HUES64 (cell line): ENCODE measurements at regions not wholly inside any gene's neighbourhood (a gene's known extent, or its start where the extent isn't known, plus 50 kb on each side); places are given as distances from the start of the nearest gene placed in this dataset.

Source experiments
- H3K27ac ChIP-seq: 2 replicates; pipeline ENCODE4 v1.7.0; 2013; ENCODE audit warnings: low read depth, low read length, inconsistent platforms
- H3K27me3 ChIP-seq: 2 replicates; pipeline ENCODE4 v1.6.1; 2013; ENCODE audit warnings: mild to moderate bottlenecking, low read length; ENCODE audit not compliant: insufficient read depth
- H3K36me3 ChIP-seq: 2 replicates; pipeline ENCODE4 v1.6.1; 2013; ENCODE audit warnings: mild to moderate bottlenecking, low read length; ENCODE audit not compliant: insufficient read depth
- H3K4me1 ChIP-seq: 2 replicates; pipeline ENCODE4 v1.6.1; 2013; ENCODE audit warnings: mild to moderate bottlenecking, low read length, moderate library complexity; ENCODE audit not compliant: insufficient read depth
- H3K4me3 ChIP-seq: 2 replicates; pipeline ENCODE4 v1.5.1; 2013; ENCODE audit warnings: mild to moderate bottlenecking, low read length, moderate library complexity
- H3K9ac ChIP-seq: 2 replicates; pipeline ENCODE4 v1.6.1; 2013; ENCODE audit warnings: mild to moderate bottlenecking, low read depth, low read length
- H3K9me3 ChIP-seq: 2 replicates; pipeline ENCODE4 v1.6.1; 2013; ENCODE audit warnings: low read depth, low read length; ENCODE audit not compliant: insufficient read depth
- WGBS: fragments of 150-250, 120-280 bp; methylation state at CpG from one replicate; pipeline ENCODE4 v1.1.7; 2013; ENCODE audit warnings: missing lambda C conversion rate; 5-methylcytosine and 5-hydroxymethylcytosine counted together

GRCh38 chr11:15865212-15865987 lies 490.9 kb downstream of the SOX6 start:
- Histone ChIP-seq H3K4me1 (peaks cover 13% of the 10 kb centered on the region), H3K27ac (no peak overlapping the region), H3K9ac (no peak overlapping the region), H3K4me3 (no peak overlapping the region), H3K36me3 (no peaks in the 10 kb centered on the region), H3K9me3 (no peaks in the 10 kb centered on the region), H3K27me3 (no peaks in the 10 kb centered on the region)
- 95% methylated on average over 8 of the region's 8 CpGs for WGBS

DNA sequence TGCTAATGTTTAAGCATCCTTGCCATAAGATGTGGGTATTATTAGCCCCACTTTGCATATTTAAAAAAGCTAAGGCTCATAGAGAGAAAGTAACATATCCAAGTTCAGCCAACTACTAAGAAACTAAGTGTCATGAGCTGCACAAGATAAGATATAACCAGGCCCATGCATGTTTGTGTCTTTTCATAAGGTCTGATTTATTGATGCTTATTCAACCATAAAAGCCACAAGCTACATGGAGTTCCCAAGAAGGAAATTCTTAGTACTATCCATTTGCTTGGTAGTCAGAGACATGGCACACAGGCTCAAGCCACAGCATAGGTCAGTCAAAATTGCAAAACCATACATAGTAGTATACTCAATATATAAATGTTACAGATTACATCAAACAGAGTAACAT lies 488.5 kb downstream of the SOX6 start:
- Histone ChIP-seq H3K9ac (no peak overlapping the region), H3K4me3 (no peak overlapping the region), H3K9me3 (no peaks in the 10 kb centered on the region), H3K27ac (no peak overlapping the region), H3K4me1 (peaks cover 32% of the 10 kb centered on the region), H3K36me3 (no peaks in the 10 kb centered on the region), H3K27me3 (no peaks in the 10 kb centered on the region)

DNA sequence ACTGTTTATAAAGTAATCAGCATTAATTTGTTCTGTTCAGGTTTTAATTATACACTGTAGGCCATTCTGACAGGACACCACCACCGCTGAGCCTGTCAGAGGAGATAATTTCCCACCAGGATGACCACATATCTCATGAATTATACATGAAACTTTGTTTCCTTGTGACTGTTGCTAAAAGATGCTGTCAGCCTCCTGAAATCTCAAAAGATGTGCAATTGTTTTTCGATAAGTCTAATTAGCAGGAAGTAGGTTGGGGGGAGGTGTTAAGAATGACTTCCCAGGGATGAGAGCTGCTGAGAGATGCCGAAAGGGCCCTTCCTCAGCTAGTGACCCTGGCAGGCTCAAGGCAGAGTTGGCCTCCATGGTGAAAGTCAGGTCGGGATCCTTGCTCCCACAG lies 485.4 kb downstream of the SOX6 start:
- H3K9ac ChIP-seq = no peak overlapping the region
- WGBS = 84% methylated on average over 4 of the region's 4 CpGs
- no peaks in the 10 kb centered on the region for H3K27me3 ChIP-seq
- H3K27ac ChIP-seq = no peak overlapping the region
- H3K4me1 ChIP-seq = peaks cover 26% of the 10 kb centered on the region
- no peak overlapping the region for H3K4me3 ChIP-seq
- H3K36me3 ChIP-seq = no peaks in the 10 kb centered on the region
- no peaks in the 10 kb centered on the region for H3K9me3 ChIP-seq

DNA sequence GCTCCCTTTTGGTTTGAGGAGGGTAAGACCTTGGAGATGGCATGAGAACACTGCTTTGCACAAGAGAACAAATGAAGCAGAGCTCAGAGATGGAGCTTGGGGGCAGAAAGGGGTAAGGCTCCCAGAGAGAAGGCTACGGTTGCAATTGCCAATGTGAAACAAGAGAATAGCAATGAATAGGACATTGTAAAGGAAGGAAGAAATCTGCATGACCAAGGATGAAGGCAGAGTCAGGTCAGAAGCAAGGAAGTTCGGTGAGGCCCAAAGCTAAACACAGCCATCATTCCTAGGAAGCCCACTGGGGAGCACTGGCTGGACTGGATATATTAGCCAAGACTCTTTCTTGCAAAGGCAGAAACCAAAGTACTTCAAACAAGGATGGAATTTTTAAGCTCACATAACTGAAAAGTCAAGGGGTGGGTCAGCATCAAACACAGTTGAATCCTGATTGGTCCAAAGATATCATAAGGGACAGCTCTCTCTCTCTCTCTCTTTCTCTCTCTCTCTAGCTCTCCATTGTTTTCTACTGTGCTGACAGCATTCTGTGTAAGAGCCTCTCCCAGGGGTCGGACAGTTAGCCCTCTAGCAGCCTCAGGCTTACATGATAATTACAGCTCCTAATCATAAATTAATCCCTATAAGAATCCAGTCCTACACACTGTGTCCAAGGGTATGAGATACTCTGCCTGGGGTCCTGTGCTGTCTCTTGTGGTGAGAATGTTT lies 484.3 kb downstream of the SOX6 start:
- H3K36me3 ChIP-seq = no peaks in the 10 kb centered on the region
- H3K9me3 ChIP-seq = no peaks in the 10 kb centered on the region
- no peak overlapping the region for H3K27ac ChIP-seq
- 61% methylated on average over 3 of the region's 3 CpGs for WGBS
- peaks cover 30% of the 10 kb centered on the region for H3K4me1 ChIP-seq
- H3K4me3 ChIP-seq = no peak overlapping the region
- H3K9ac ChIP-seq = no peak overlapping the region
- H3K27me3 ChIP-seq = no peaks in the 10 kb centered on the region

- H3K9me3 ChIP-seq = no peaks in the 10 kb centered on the region; the same call in 1 of the 2 replicates
- H3K27ac ChIP-seq = no peak overlapping the region
- H3K9ac ChIP-seq = no peak overlapping the region
- H3K4me3 ChIP-seq = no peak overlapping the region
- no peaks in the 10 kb centered on the region for H3K27me3 ChIP-seq
- H3K4me1 ChIP-seq = peaks cover 30% of the 10 kb centered on the region
- no peaks in the 10 kb centered on the region for H3K36me3 ChIP-seq
- WGBS = 92% methylated on average over 1 of the region's 1 CpG
Observed at GRCh38 chr11:15873501-15873900, 482.8 kb downstream of the SOX6 start.

DNA sequence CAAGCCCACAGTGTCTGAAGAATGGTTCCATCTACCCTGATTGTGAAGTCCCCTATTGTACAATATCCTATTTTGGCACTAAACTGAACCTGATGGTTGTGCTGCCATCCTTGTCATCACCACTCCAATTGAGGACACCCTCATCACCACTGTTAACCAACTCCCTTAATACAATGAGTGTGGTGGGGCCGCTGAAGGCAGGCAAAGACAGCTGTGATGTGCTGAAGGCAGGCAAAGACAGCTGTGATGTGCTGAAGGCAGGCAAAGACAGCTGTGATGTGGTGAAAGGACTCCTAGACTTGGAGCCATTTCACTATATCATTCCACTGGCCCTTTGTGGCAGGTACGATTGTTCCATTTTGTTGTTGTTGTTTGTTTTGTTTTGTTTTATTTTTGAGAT lies 481.6 kb downstream of the SOX6 start:
- peaks cover 30% of the 10 kb centered on the region for H3K4me1 ChIP-seq
- no peaks in the 10 kb centered on the region; the same call in 1 of the 2 replicates for H3K9me3 ChIP-seq
- H3K9ac ChIP-seq = no peak overlapping the region
- no peak overlapping the region for H3K4me3 ChIP-seq
- WGBS = 100% methylated on average over 2 of the region's 2 CpGs
- no peak overlapping the region for H3K27ac ChIP-seq
- H3K36me3 ChIP-seq = no peaks in the 10 kb centered on the region
- H3K27me3 ChIP-seq = no peaks in the 10 kb centered on the region

- Histone ChIP-seq H3K9me3 (no peaks in the 10 kb centered on the region; the same call in 1 of the 2 replicates), H3K4me3 (no peak overlapping the region), H3K27me3 (no peaks in the 10 kb centered on the region), H3K9ac (no peak overlapping the region), H3K36me3 (no peaks in the 10 kb centered on the region), H3K4me1 (peaks cover 30% of the 10 kb centered on the region), H3K27ac (no peak overlapping the region)
- 94% methylated on average over 3 of the region's 3 CpGs for WGBS
Observed at GRCh38 chr11:15875393-15875792, 481.0 kb downstream of the SOX6 start.

GRCh38 chr11:15875943-15876342 lies 480.4 kb downstream of the SOX6 start:
- no peaks in the 10 kb centered on the region for H3K27me3 ChIP-seq
- H3K9me3 ChIP-seq = no peaks in the 10 kb centered on the region; the same call in 1 of the 2 replicates
- no peaks in the 10 kb centered on the region for H3K36me3 ChIP-seq
- H3K4me1 ChIP-seq = peaks cover 29% of the 10 kb centered on the region
- H3K27ac ChIP-seq = no peak overlapping the region
- 64% methylated on average over 2 of the region's 2 CpGs for WGBS
- no peak overlapping the region for H3K4me3 ChIP-seq
- H3K9ac ChIP-seq = no peak overlapping the region

DNA sequence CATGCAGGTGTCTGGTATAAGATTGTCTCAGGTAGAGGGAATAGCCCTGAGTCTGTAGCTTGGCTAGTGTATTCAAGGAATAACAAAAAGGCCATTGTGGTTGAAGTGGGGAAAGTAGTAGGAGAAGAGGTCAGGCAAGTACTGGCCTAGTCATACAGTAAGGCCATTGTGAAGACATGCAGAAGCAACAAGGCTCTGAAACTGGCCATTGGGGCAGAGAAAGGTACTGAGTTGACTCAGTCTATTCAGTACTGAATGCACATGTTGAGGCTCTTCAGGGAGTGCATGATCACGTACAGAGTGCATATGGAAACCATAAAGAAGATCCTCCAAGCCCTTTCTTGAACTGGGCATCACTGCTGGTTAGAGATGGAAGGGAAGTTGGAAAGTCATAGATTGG lies 477.6 kb downstream of the SOX6 start:
- Histone ChIP-seq H3K9ac (no peak overlapping the region), H3K27me3 (no peaks in the 10 kb centered on the region), H3K36me3 (no peaks in the 10 kb centered on the region), H3K27ac (no peak overlapping the region), H3K9me3 (no peaks in the 10 kb centered on the region; the same call in 1 of the 2 replicates), H3K4me1 (peaks cover 11% of the 10 kb centered on the region; the same call in 1 of the 2 replicates), H3K4me3 (no peak overlapping the region)
- WGBS = 95% methylated on average over 1 of the region's 1 CpG

- H3K27ac ChIP-seq = no peak overlapping the region
- H3K4me3 ChIP-seq = no peak overlapping the region
- H3K4me1 ChIP-seq = peaks cover 11% of the 10 kb centered on the region; the same call in 1 of the 2 replicates
- no peaks in the 10 kb centered on the region for H3K27me3 ChIP-seq
- WGBS = 96% methylated on average over 3 of the region's 3 CpGs
- H3K9ac ChIP-seq = no peak overlapping the region
- H3K36me3 ChIP-seq = no peaks in the 10 kb centered on the region
- H3K9me3 ChIP-seq = no peaks in the 10 kb centered on the region; the same call in 1 of the 2 replicates
Observed at GRCh38 chr11:15880291-15880690, 476.1 kb downstream of the SOX6 start.

- H3K27me3 ChIP-seq = no peaks in the 10 kb centered on the region
- no peak overlapping the region for H3K4me3 ChIP-seq
- no peaks in the 10 kb centered on the region for H3K36me3 ChIP-seq
- no peak overlapping the region for H3K27ac ChIP-seq
- 88% methylated on average over 9 of the region's 9 CpGs for WGBS
- no peaks in the 10 kb centered on the region for H3K9me3 ChIP-seq
- H3K4me1 ChIP-seq = no peaks in the 10 kb centered on the region
- no peak overlapping the region for H3K9ac ChIP-seq
Observed at GRCh38 chr11:15882876-15883454, 473.4 kb downstream of the SOX6 start.
